ENCODE measurements at regions not wholly inside any gene's neighbourhood (a gene's known extent, or its start where the extent isn't known, plus 50 kb on each side); places are given as distances from the start of the nearest gene placed in this dataset.

DNA sequence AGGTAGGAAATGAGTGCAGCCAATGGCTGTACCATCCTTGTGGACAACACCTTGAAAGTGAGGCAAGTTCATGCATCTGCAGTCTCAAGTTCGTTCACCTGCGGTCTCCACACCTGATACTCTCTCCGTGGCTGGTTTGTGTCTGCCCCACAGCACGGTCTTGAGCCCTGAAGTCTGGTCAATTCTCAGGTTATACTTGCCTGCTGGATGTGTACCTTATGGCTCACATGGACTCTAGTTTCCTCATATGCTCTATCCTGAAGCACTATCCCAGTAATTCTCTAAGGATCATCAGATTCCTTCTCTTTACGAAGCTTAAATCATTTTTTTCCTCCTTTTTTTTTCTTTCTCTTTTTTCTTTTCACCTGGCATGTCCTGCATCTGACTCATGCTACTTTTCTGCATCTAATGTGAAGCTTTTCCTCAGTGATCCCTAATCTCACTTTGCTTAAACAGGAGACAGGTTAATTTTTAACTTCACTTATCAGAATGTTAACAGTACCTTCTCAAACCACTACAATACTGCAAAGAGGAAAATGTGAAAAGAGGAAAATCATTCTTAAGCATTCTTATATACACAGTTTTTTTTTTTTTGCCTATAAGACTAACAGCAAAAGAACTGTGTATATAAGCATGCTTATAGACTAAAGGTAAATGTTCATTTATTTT is 511.2 kb downstream of the SOX11 start:
- no peak for DNase-seq (ENCODE audit: low read depth)

DNA sequence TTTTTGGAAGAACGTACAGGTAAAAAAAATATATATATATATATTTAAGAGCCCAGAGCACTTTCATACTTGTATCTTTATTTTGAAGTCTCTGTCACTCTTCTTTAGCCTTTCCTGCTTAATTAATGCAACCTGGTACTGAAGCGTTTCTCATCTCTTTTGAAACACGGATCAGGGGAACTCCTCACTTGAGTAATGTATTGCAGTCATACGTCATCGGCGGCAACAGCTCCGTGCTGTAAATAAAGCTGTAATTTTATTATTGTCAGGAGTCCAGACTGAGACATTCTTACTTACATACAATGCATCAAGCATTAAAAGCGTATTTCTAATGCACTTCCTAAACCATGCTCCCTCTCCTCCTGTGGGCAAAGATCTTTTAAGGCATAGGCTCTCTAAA is 514.7 kb downstream of the SOX11 start:
- no peak for DNase-seq (ENCODE audit: low read depth)

DNA sequence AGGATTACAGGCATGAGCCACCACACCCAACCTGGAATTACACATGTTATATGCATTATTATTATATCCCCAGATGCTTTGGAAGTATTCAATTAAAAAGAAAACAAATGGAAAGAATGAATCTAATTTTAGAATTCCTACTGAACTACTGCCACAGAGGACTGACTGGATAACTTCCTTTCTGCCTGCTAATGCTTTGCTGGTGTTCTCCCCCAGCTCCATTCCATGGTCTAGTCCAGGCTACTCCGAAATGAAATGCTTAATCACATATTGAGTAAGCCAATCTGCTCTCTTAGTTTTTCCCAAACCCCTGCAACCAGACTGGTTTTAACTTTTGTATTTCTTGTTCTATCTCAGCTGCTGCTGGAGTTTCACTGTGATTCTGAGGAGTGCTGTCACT is 519.1 kb downstream of the SOX11 start:
- no peak for DNase-seq (ENCODE audit: low read depth)

DNA sequence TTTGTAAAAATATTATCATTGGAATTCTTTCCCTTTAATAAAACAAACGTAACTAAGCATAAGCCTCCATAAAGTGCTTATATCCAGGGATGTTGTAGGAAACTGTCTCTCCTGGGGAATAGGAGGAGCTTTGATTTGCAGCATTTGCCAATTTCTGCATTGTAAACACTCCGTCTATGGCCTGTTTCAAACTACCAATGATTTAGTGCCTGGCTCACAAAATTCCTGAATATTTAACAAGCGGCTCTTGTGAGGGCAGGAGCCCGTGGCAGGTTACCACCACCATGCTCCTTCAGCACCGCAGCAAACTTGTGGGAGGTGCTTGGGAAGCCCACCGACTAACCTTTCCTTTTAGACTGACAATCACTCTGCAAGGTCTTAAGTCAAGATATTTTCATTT is 520.3 kb downstream of the SOX11 start:
- no peak for DNase-seq (ENCODE audit: low read depth)

DNA sequence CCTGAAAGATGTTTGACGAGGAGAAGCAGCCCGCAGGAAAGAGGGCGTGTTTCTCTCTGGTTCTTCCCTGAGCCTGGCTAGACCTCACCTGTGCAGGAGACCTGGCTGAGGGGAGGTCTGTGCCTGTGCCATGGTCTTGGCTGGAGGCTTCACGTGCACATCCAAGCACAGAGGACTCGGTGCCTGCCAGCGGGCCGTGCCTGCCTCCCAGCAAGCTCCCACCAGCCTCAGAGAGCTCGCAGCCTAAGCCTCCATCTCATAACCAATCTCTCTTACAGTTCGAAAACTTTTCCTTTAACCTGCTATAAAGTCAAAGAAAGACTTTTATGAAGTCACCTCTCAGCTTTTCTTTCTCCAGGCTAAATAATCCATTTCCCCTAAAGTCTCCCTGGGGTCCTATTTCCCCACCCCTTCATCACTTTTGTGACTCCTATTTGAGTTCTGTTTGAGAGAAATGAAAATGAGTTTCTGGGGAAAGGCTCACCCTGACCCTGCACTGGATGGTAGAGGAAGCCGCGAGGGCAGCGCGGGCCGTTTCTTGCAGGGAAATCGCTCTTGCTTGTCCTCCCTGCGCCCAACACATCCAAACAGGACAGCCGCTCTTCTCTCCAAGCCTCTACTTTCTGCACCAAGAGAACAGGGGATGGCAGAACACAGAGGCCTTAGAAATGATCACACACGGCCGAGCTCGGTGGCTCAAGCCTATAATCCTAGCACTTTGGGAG is 521.0 kb downstream of the SOX11 start:
- DNase-seq (ENCODE audit: low read depth) = no peak

DNA sequence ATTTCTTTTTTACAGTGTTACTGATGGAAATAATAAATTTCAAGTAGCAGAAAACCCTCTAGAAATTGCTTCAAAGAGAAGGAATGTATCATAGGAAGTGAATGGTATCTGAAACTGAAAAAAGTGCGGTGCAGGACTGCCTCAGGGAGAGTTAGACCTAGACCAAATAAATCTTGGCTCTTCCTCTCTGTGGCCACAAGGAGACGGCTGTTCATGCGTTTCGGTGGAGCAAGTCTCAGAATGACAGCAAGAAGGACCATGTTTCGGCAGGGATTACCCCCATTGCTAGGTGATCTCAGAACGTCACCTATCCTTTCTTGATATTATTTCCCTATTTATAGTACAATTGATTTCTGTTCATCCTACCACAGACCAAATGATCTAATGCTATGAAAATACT is 522.3 kb downstream of the SOX11 start:
- no peak for DNase-seq (ENCODE audit: low read depth)

DNA sequence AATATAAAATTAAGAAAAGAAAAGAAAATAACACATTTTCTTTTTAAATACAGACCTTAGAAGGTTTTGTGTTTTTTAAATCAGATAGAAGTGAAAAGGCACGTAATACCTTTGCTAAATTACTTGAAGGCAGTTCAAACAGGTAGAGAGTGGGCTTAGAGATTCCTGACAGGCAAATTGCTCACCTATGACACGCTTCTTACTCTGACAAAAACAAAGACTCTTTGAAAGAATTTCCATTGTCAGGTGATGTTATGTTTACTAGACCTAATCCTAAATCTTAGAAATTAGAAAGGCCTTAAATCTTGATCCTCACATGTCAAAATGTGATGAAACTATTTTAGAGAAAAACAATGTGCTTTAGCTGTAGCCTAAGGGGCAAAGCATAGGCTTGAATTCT is 522.9 kb downstream of the SOX11 start:
- DNase-seq (ENCODE audit: low read depth) = no peak

DNA sequence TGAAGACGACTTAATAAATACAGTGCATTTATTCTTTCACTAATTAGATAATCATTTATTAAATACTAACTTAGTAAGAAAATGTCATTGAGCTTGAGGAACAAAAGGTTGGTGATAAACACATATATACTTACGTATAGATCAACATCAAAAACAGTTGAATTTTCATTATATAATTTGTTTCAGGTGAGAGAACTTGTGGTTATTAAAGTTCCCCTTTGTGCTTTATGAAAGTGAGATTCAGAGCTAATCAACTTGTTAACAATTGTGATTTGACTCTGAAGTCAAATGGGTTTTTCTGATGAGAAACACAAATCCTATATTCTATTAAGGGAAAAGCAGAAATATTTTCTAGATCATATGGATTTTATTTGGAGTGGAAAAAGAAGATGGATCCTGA is 524.0 kb downstream of the SOX11 start:
- DNase-seq (ENCODE audit: low read depth) = no peak

DNA sequence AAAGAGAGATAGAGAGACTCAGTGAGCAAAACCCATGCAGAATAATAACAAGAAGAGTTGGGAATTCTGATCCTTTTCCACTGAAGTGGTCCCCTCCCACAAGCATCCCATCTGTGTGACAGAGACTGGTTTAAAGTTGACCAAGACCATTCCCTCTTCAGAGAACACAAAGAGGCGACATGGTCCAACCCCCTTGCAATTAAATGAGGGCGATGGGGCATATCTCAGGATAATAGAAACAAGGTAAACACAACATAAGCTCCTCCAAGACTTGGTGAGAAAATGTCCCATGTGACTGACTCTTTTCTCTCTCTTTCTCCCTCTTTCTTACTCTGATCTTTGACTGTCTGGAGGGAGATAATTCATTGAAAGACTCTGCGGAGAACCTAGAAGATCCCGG is 526.7 kb downstream of the SOX11 start:
- no peak for DNase-seq (ENCODE audit: low read depth)

DNA sequence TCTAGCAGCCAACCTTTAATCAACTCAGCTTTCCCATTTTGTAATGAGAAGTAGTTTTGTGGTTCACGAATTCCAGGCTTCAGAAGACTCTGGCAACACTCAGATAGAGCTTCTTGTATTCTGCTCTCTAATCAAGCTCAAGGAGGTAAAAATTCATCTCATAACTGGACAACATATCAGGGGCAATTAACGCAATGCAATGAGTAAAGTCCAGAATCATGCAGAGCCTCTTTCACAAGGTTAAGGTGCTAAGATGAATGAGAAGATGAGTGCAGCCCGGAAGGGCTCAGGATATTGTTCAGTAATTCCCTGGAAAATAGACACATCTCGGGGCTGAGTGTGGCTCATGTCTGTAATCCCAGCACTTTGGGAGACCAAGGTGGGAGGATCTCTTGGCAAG is 527.7 kb downstream of the SOX11 start:
- no peak for DNase-seq (ENCODE audit: low read depth)

DNA sequence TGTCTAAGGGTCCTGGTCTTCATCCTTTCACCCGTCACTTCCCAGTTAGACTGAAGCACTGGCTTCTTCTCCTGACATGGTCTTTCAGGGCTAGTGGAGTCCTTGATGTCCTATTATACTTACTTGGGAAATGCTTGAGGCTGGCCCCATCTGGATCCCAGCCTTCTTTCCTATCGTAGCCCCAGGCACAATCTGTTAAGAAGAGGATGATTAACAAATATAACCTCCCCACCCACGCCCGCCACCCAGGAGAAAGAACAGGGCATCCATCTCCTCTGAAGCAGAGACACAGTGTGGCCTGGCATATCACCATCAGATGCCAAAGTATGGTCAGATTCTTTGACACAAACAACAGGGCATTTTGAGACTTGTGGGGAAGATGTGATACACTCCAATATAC is 530.1 kb downstream of the SOX11 start:
- no peak for DNase-seq (ENCODE audit: low read depth)

DNA sequence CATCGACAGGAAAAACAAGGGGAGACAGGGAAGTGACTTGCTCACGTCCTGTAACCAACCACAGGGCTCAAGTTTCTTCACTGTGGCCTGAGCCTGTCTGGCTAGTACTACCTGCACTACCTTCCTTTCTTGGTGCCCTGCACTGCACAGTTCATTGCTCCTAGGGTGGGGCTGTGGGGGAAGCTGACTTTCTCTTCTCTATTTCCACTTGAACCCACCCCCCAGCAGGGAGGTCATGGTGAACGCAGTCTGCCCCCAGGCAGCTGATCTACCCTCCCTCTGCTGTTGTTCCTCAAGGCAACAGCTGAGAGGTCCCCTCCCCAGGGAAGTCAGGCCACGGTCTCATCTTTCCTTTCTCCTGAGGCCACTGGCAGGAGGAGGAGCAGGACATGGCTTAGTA is 532.1 kb downstream of the SOX11 start:
- DNase-seq (ENCODE audit: low read depth) = no peak

DNA sequence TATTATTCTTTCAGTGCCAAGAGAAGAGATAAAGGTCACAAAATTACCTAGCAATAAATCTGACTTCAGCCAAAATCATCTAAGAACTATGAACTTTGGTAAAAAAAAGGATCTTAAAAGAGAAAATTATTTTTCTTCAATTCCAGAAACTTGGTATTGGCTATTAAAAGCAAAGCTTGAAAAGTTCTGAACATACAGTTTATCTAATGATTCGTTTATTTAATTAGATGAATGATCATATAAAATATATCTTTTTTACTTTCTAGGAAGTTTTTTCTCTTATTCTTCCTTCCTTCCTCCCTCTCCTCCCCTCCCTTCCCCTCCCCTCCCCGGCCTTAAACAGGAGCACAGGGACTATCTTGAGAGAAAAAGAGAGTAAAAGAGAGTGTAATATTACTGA is 536.1 kb downstream of the SOX11 start:
- DNase-seq (ENCODE audit: low read depth) = no peak

DNA sequence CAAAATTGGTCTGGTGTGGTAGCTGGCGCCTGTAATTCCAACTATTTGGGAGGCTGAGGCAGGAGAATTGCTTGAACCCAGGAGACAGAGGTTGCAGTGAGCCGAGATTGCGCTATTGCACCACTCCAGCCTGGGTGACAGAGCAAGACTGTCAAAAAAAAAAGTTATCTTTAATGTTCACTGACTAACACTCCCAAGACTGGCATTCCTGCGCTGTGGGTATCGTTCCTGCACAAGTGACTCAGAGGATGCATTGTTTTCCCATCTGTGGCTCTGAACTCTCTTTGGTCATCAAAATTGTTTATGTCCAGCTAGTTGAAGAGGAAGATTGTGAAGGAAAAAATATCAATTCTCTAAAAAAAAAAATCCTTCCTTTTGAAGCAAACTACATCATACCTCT is 539.0 kb downstream of the SOX11 start:
- DNase-seq (ENCODE audit: low read depth) = no peak

DNA sequence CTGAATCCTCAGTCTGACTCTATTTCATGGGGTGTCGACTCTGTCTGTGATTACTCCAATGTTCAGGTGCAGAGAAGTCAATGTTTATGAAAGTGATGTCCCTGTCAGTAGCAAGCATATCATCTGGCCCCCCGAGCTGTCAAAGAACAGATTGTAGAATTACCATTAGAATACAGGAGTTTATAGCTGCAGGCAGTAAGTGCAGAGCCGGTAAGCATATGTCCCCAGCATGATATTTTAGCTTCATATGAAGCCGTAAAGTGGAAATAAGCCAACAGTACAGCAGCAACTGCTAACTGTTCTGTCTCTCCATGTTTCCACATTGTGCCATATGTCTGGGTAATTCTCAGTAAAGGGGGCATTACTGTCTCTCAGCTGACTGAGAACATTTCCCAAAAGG is 541.8 kb downstream of the SOX11 start:
- DNase-seq (ENCODE audit: low read depth) = no peak

DNA sequence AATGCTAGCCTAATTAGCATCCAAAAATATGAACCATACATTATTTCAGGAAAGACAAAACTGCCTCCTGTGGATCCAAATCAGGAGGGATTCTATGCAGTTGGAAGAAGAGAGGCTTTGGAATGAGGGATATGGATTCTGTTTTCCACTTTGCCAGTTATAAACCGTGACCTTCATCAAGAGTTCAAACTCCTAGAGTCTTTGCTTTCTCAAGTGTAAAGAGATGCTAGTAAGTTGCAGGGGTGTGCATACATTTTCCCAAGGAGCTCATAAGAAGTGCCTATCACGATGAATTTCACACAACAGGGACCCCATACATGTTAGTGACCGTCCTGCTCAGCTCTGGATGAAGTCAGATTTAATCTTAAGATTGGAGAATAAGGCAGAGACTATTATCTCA is 542.5 kb downstream of the SOX11 start:
- DNase-seq (ENCODE audit: low read depth) = no peak

DNA sequence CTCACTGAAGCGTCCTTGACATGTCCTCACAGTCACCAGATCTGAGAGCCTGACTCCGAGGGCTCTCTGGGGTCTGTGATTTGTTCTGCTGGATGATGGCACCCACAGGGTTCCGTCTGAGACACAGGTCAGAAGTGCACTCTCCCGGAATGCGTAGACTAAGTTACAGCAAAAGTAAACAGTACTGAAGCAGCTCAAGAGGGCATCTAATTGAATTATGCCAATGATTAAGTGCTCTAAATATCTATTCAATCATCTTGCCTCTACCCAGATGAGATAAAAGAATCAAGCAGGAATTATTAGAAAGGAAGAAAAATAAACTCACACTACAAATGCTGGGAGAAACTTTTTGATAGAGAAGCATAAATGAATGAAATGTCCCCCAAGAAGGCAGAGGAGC is 544.1 kb downstream of the SOX11 start:
- DNase-seq (ENCODE audit: low read depth) = no peak

DNA sequence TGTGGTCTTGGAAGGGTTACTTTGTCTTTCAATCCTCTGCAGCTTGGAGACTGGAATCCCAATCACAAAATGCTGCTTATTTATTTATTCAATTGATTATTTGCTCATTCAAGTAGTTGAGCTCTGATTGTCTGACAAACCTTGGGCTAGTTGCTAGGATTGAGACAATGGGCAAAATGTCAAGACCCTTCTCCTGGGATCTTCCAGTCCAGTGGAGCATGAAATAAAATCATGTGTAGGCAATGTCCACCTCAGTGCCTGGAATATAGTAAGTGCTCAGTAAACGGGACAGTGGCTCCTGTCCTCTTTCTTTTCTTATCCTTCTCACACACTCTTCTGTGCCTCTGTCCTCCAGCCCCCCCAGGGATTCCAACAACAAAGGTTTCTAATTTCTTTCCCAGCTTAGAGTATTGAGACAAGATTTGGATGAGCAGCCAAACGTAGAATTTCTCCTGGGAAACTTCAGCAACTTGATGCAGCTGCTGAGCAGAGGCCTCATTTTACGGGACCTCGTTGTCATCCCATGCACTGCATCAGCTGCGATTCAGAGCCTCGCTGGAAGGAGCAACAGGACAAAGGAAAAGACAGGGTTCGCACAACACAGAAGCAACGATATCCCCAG is 545.0 kb downstream of the SOX11 start:
- DNase-seq (ENCODE audit: low read depth) = no peak

DNA sequence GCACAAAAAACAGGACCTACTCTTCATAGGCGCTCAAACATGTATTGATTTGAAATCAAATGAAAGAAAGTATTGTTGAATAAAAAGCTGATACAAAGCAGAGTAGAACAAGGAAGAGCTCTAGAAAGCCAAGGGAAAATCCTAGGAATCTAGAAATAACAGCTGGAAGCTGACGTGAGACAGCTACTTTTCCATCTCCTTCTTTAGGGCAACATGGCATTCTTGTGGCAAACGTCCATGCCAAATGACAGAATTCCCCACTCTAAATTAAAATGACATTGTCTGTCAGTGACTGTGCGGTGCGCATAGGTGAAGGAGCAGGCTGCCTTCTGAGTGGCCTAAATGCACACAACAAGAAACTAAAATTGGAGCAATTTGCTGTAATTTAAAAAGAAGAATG is 557.4 kb downstream of the SOX11 start:
- no peak for DNase-seq (ENCODE audit: low read depth)

DNA sequence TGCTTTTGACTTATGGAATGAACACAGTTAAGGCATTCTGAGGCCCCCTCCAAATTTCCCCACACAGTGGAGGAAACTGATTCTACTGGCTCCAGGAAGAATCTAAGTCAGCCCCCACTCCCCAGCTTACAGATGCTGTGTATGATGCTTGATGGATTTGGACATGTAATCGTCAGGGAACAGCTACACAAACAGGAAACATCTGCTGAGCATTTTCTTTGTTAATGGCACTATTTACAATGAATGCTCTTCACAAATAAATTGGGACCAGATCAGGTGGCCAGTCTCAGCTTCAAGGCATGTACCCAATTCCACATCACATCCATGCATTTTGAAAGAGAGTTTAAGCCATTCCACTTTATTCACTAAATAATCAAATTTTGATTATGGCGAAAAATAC is 562.3 kb downstream of the SOX11 start:
- no peak for DNase-seq (ENCODE audit: low read depth)

DNA sequence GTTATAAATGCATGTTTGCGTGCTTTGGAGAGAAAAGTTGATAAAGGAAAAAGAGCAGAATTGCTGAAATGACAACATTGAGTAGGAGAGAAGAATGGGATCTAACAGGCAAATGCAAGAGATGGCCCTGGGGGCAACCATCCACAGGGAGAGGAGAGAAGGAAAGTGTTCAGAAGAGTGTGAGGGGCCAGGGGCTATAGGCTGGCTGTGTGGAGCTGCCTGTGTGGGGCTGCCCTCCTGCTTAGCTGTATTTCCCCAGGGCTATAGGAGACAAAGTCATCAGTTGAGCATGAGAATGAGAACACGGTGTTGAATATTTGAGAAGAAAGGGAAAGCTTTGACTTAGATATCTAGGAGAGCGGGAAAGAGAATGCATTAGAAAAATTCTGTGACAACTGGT is 572.0 kb downstream of the SOX11 start:
- no peak for DNase-seq (ENCODE audit: low read depth)

DNA sequence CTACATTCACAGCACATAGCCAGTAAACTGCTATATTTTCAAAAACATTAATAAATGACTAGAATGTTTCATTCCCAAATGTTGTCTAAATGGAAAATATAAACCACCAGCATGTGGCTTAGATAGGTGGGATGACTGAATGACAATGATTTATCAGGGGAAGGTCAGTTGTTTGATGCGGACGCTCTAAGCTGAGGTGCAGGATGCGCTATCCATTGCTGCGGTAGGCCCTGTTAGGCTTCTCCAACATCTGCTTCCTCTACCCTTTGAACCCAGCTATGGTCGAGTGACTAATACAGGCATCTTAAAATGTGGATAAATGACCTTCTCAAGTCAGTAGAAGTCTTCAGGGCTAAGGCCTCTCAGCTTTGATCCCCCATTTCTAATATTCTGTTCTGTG is 584.2 kb downstream of the CMPK2 start:
- no peak for DNase-seq (ENCODE audit: low read depth)

DNA sequence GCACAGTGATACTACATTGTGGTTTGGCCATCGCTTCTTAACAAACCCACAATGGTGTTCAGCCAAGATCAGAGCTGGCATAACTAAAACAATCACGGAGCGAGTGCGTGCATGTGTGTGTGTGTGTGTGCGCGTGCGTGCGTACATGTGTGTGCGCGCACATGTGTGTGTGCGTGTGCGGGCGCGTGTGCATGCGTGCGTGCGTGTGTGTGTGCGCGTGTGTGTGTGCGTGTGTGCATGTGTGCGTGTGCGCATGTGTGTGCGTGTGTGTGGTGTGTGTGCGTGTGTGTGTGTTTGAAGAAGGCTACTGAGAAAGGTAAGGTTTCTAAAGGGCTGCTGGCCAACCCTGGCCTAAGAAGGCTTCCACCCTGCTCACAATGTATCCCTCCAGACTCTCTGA is 582.4 kb downstream of the CMPK2 start:
- no peak for DNase-seq (ENCODE audit: low read depth)

DNA sequence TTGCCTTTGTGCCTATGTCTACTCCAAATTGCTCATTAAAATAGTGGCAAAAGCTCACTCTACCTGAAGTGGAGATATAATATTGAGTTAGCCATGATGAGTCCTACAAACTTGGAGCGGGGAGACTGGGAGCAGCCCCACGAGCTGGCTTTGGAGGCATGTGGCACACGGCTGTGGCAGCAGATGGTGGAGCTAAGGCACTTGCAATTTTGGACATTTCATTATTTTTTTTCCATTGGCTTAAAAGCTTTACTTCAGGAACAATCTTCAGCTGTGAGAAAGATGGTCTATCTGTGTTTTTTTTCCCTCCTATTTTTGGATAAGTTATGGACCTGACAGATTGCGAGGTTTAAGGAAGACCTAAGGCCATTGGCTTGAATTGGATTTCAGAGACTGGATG is 578.3 kb downstream of the CMPK2 start:
- DNase-seq (ENCODE audit: low read depth) = no peak

Measured in activated T-helper 1 cell treated with Interleukin-2 at 50 U/mL for 16 hours (primary cell).